HG02678 (cell line): ENCODE measurements at regions not wholly inside any gene's neighbourhood (a gene's known extent, or its start where the extent isn't known, plus 50 kb on each side); places are given as distances from the start of the nearest gene placed in this dataset.

Experiments used
- ATAC-seq: cut with Tn5 transposase; IDR thresholded peaks from one replicate; pipeline ENCODE4 v1.9.1; 2021; ENCODE audit warnings: mild to moderate bottlenecking, moderate library complexity; ENCODE audit not compliant: unreplicated experiment

GRCh38 chr13:28548468-28548867 is 53.5 kb upstream of the FLT1 start:
- ATAC-seq, result no peak

GRCh38 chr13:28545583-28546333 is 50.8 kb upstream of the FLT1 start:
- ATAC-seq, result no peak
